C4-2B (cell line): ENCODE measurements at regions not wholly inside any gene's neighbourhood (a gene's known extent, or its start where the extent isn't known, plus 50 kb on each side); places are given as distances from the start of the nearest gene placed in this dataset.

Source experiments
- CTCF ChIP-seq: fragments of 450-650 bp; conservative IDR thresholded peaks from 2 replicates; pipeline ENCODE4 v1.5.1; 2017; ENCODE audit warnings: mild to moderate bottlenecking
- ZFX ChIP-seq: fragments of 450-650 bp; IDR thresholded peaks from 2 replicates; pipeline ENCODE4 v1.6.1; 2017

DNA sequence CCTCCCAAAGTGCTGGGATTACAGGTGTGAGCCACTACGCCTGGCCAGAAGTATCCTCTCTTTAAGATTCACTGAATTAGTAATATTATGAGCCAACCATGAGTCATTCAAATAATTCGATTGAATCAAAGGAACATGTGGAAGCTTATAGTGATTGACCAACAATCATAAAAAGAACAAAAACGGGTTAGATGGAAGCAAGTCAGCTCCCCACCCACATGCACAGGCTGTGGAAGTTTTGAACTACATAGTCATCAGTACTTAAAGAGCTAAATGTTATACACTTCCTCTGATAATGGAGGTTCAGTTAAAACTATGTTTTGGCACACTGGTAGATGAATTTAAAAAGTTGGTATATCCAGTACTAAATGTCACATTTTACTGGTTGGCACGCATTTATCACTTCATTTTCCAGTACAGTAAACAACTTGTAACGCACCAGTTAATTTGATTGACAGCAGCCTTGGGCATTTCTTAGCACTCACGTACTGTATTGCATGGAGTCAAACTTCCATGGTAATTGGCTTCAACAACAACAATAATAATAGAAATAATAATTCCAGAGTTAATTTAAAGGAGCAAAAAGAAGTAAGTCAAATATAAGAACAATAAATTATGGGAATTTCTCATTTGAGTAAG, 1107.3 kb upstream of the MAP3K7 start:
- no peak for TF ChIP-seq CTCF
- no peak for TF ChIP-seq ZFX
